ENCODE measurements at regions not wholly inside any gene's neighbourhood (a gene's known extent, or its start where the extent isn't known, plus 50 kb on each side); places are given as distances from the start of the nearest gene placed in this dataset.
"Not testable (repeated sequence)": the region's sequence is repeated elsewhere in the genome, so short reads cannot be mapped to it uniquely, and the experiment has no call there.

- FAIRE-seq (no peak), DNase-seq (ENCODE audit: insufficient read length, low spot score) (no peak)
Observed at GRCh38 chr3:161599697-161600096, 103.1 kb downstream of the OTOL1 start.

- DNase-seq (ENCODE audit: insufficient read length, low spot score) (no peak), FAIRE-seq (no peak)
Observed at GRCh38 chr3:161600173-161600572, 103.6 kb downstream of the OTOL1 start.

- no peak for FAIRE-seq
- no peak for DNase-seq (ENCODE audit: insufficient read length, low spot score)
Observed at GRCh38 chr3:161602475-161602874, 105.9 kb downstream of the OTOL1 start.

GRCh38 chr3:161602918-161603317 is 106.3 kb downstream of the OTOL1 start:
- DNase-seq (ENCODE audit: insufficient read length, low spot score) (no peak), FAIRE-seq (no peak)

GRCh38 chr3:161607056-161607455 is 110.4 kb downstream of the OTOL1 start:
- DNase-seq (ENCODE audit: insufficient read length, low spot score): no peak

GRCh38 chr3:161619351-161619750 is 122.7 kb downstream of the OTOL1 start:
- FAIRE-seq: no peak
- DNase-seq (ENCODE audit: insufficient read length, low spot score): no peak

More at GRCh38 chr3:161607056-161607455, 110.4 kb downstream of the OTOL1 start:
- FAIRE-seq: no peak

GRCh38 chr3:161630794-161631193 is 134.2 kb downstream of the OTOL1 start:
- FAIRE-seq (no peak), DNase-seq (ENCODE audit: insufficient read length, low spot score) (no peak)

GRCh38 chr3:161631536-161631935 is 134.9 kb downstream of the OTOL1 start:
- DNase-seq (ENCODE audit: insufficient read length, low spot score) (no peak), FAIRE-seq (no peak)

GRCh38 chr3:161637559-161637958 is 141.0 kb downstream of the OTOL1 start:
- no peak for FAIRE-seq

GRCh38 chr3:161639095-161639494 is 142.5 kb downstream of the OTOL1 start:
- not testable (repeated sequence) for DNase-seq (ENCODE audit: insufficient read length, low spot score); FAIRE-seq

More at GRCh38 chr3:161637559-161637958, 141.0 kb downstream of the OTOL1 start:
- no peak for DNase-seq (ENCODE audit: insufficient read length, low spot score)

- DNase-seq (ENCODE audit: insufficient read length, low spot score): no peak
- no peak for FAIRE-seq
Observed at GRCh38 chr3:161640181-161640580, 143.6 kb downstream of the OTOL1 start.

GRCh38 chr3:161641287-161641686 is 144.7 kb downstream of the OTOL1 start:
- DNase-seq (ENCODE audit: insufficient read length, low spot score) (no peak), FAIRE-seq (no peak)

GRCh38 chr3:161644891-161645635 is 148.5 kb downstream of the OTOL1 start:
- no peak for FAIRE-seq
- no peak for DNase-seq (ENCODE audit: insufficient read length, low spot score)

GRCh38 chr3:161647936-161648470 is 151.4 kb downstream of the OTOL1 start:
- no peak for FAIRE-seq

GRCh38 chr3:161649900-161650484 is 153.4 kb downstream of the OTOL1 start:
- DNase-seq (ENCODE audit: insufficient read length, low spot score) (no peak), FAIRE-seq (no peak)

More at GRCh38 chr3:161647936-161648470, 151.4 kb downstream of the OTOL1 start:
- no peak for DNase-seq (ENCODE audit: insufficient read length, low spot score)

- FAIRE-seq (no peak), DNase-seq (ENCODE audit: insufficient read length, low spot score) (no peak)
Observed at GRCh38 chr3:161657786-161658185, 161.2 kb downstream of the OTOL1 start.

- FAIRE-seq (no peak), DNase-seq (ENCODE audit: insufficient read length, low spot score) (no peak)
Observed at GRCh38 chr3:161671141-161671540, 174.5 kb downstream of the OTOL1 start.

GRCh38 chr3:161672478-161672877 is 175.9 kb downstream of the OTOL1 start:
- DNase-seq (ENCODE audit: insufficient read length, low spot score) (no peak), FAIRE-seq (no peak)

GRCh38 chr3:161673866-161674265 is 177.3 kb downstream of the OTOL1 start:
- FAIRE-seq: no peak
- DNase-seq (ENCODE audit: insufficient read length, low spot score): no peak

GRCh38 chr3:161674402-161674801 is 177.8 kb downstream of the OTOL1 start:
- FAIRE-seq: no peak
- DNase-seq (ENCODE audit: insufficient read length, low spot score): no peak

GRCh38 chr3:161681831-161682230 is 185.2 kb downstream of the OTOL1 start:
- FAIRE-seq; DNase-seq (ENCODE audit: insufficient read length, low spot score): not testable (repeated sequence)

GRCh38 chr3:161682715-161683114 is 186.1 kb downstream of the OTOL1 start:
- DNase-seq (ENCODE audit: insufficient read length, low spot score) (no peak), FAIRE-seq (no peak)
